Ascending aorta (tissue), 2 donors: ENCODE measurements at regions not wholly inside any gene's neighbourhood (a gene's known extent, or its start where the extent isn't known, plus 50 kb on each side); places are given as distances from the start of the nearest gene placed in this dataset.

Experiments
- DNase-seq, 2 donors: peaks; one replicate each; pipeline ENCODE4 v3.0.0-alpha.2; 2019; ENCODE audit warnings: low spot score in 2 of 2
- H3K27ac ChIP-seq, 2 donors: fragments of 200-600 bp; sonication (generic); one replicate each; pipeline ENCODE4 v1.5.1; 2016 to 2017; ENCODE audit warnings: mild to moderate bottlenecking in 1 of 2
- H3K27me3 ChIP-seq: fragments of 200-600 bp; sonication (generic); one replicate; pipeline ENCODE4 v1.5.1; 2017
- H3K36me3 ChIP-seq, 2 donors: fragments of 200-600 bp; sonication (generic); one replicate each; pipeline ENCODE4 v1.5.1; 2016
- H3K4me1 ChIP-seq, 2 donors: fragments of 200-600 bp; sonication (generic); one replicate each; pipeline ENCODE4 v1.5.1; 2016 to 2017; ENCODE audit warnings: mild to moderate bottlenecking in 1 of 2
- H3K4me3 ChIP-seq, 2 donors: fragments of 200-600 bp; sonication (generic); one replicate each; pipeline ENCODE4 v1.5.1; 2016 to 2017; ENCODE audit warnings: mild to moderate bottlenecking in 1 of 2
- H3K9me3 ChIP-seq, 2 donors: fragments of 200-600 bp; sonication (generic); one replicate each; pipeline ENCODE4 v1.5.1; 2016
- intact Hi-C: fragments of 100-400 bp; cut with DNase I; formaldehyde crosslinking; loops from one replicate; pipeline ENCODE4 v1.15.1; 2023
- TF ChIP-seq, protein P1 (sequence below), 3 experiments: fragments of 200-600 bp in 2 of 3; fragments of 450-650 bp in 1 of 3; sonication (generic) in 2 of 3; IDR thresholded peaks; one replicate each; pipeline ENCODE4 v1.5.1; 2016 to 2019; ENCODE audit warnings: antibody characterized with exemption in 3 of 3, mild to moderate bottlenecking in 1 of 3, moderate library complexity in 1 of 3

DNA sequence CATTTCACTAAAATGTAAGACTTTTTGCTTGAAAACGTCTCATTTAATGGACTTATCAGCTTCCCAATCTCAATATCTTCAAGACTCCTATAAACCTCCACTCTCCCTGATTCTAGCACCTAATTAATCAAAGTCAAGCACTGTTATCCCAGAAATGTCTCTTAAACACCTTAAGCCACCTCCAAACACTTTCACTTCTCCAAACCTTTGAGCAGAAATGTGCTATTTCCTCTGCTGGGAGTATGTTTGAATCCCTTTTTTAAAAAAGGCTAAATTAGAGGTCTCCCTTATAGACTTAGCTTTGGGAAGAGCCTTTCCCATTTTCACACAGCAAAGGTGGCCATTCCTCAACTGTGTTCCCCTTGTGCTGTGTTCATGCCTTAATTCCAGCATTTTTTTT lies 146.2 kb upstream of the SYN3 start:
- intact Hi-C loops = no loop called here
- Histone ChIP-seq H3K36me3 (no peaks in the 10 kb centered on the region), H3K4me3 (no peak overlapping the region), H3K9me3 (no peaks in the 10 kb centered on the region), H3K27ac (no peak overlapping the region), H3K4me1 (no peaks in the 10 kb centered on the region), H3K27me3 (no peaks in the 10 kb centered on the region)
- TF ChIP-seq, protein P1, sequence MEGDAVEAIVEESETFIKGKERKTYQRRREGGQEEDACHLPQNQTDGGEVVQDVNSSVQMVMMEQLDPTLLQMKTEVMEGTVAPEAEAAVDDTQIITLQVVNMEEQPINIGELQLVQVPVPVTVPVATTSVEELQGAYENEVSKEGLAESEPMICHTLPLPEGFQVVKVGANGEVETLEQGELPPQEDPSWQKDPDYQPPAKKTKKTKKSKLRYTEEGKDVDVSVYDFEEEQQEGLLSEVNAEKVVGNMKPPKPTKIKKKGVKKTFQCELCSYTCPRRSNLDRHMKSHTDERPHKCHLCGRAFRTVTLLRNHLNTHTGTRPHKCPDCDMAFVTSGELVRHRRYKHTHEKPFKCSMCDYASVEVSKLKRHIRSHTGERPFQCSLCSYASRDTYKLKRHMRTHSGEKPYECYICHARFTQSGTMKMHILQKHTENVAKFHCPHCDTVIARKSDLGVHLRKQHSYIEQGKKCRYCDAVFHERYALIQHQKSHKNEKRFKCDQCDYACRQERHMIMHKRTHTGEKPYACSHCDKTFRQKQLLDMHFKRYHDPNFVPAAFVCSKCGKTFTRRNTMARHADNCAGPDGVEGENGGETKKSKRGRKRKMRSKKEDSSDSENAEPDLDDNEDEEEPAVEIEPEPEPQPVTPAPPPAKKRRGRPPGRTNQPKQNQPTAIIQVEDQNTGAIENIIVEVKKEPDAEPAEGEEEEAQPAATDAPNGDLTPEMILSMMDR (IDR thresholded peaks at IDR 0.05) = no peak
- no peak for DNase-seq

GRCh38 chr22:33202455-33202854 lies 144.3 kb upstream of the SYN3 start:
- Histone ChIP-seq H3K27me3 (no peaks in the 10 kb centered on the region), H3K9me3 (no peaks in the 10 kb centered on the region), H3K4me3 (no peak overlapping the region), H3K27ac (no peak overlapping the region), H3K36me3 (no peaks in the 10 kb centered on the region), H3K4me1 (no peaks in the 10 kb centered on the region)
- DNase-seq = no peak
- intact Hi-C loops = no loop called here
- TF ChIP-seq, protein P1 (IDR thresholded peaks at IDR 0.05) = no peak

DNA sequence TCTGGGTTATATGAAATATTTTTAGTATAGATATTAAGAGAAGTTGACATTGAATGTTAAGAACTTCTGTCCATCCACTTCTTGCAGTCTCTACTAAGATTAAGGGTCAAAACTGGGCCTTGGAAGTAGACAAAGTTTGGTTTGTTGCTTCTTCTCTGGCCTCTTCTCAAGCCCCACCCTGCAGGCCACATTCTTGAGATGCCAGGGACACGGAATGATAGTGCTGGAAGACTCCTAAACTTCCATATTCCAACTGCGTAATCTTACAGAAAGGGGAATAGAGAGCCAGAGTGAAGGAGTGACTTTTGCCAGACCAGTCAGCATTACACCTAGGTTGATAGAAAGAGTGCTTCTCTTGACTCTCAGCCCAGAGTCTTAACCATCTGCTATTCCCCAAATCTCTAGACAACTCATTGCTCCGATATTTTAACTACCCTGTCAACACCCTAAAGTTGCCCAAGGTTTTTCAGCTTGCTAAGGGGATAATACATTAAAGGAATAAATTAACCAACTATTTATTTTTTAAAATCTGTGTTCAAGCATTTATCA lies 136.4 kb upstream of the SYN3 start:
- H3K36me3 ChIP-seq = no peaks in the 10 kb centered on the region
- no peak overlapping the region for H3K27ac ChIP-seq
- H3K4me1 ChIP-seq = no peaks in the 10 kb centered on the region
- no peak for DNase-seq
- H3K27me3 ChIP-seq = no peaks in the 10 kb centered on the region
- H3K9me3 ChIP-seq = no peaks in the 10 kb centered on the region
- intact Hi-C loops = no loop called here
- TF ChIP-seq, protein P1 (IDR thresholded peaks at IDR 0.05) = no peak
- H3K4me3 ChIP-seq = no peak overlapping the region

DNA sequence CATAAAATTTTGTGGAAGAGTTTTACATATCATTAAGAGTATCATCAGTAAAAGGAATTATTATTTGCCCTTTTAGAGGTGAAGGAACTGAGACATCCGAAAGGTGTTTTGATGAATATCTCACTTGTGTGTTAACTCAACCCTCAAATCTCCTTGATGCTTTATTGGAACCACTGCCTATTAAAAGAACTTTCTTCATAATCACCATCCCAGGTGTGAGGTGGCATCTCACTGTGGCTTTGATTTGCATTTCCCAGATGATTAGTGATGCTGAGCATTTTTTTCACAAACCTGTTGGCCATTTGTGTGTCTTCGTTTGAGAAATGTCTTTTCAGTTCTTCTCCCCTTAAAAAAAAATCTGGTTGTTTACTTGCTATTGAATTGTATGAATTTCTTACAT lies 134.0 kb upstream of the SYN3 start:
- TF ChIP-seq, protein P1 (IDR thresholded peaks at IDR 0.05) = no peak
- Histone ChIP-seq H3K27me3 (no peaks in the 10 kb centered on the region), H3K4me1 (no peaks in the 10 kb centered on the region), H3K36me3 (no peaks in the 10 kb centered on the region), H3K4me3 (no peak overlapping the region), H3K9me3 (no peaks in the 10 kb centered on the region), H3K27ac (no peak overlapping the region)
- DNase-seq = no peak
- intact Hi-C loops = no loop called here

GRCh38 chr22:33188326-33188725 lies 130.1 kb upstream of the SYN3 start:
- Histone ChIP-seq H3K36me3 (no peaks in the 10 kb centered on the region), H3K27me3 (no peaks in the 10 kb centered on the region), H3K4me3 (no peak overlapping the region), H3K27ac (no peak overlapping the region), H3K9me3 (no peaks in the 10 kb centered on the region), H3K4me1 (no peaks in the 10 kb centered on the region)
- TF ChIP-seq, protein P1 (IDR thresholded peaks at IDR 0.05) = no peak
- intact Hi-C loops = no loop called here
- no peak for DNase-seq

DNA sequence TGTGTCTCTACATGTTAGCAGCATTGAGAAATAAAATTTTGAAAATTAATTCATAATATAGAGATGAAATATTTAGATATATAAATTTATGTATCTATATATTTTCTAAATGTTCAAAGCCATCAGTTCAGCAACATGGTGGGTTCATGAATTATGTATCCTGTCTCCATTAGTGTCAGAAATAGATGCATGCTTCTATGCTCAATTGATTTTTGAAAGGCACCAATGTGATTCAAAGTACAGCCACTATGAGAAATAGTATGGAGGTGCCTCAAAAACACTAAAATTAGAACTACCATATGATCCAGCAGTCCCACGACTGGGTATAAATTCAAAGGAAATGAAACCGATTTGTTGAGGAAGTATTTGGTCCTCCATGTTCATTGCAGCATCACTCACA lies 128.6 kb upstream of the SYN3 start:
- TF ChIP-seq, protein P1 (IDR thresholded peaks at IDR 0.05) = no peak
- Histone ChIP-seq H3K36me3 (no peaks in the 10 kb centered on the region), H3K4me1 (no peaks in the 10 kb centered on the region), H3K27ac (no peak overlapping the region), H3K9me3 (no peaks in the 10 kb centered on the region), H3K4me3 (no peak overlapping the region), H3K27me3 (no peaks in the 10 kb centered on the region)
- intact Hi-C loops = no loop called here
- no peak for DNase-seq
